ENCODE measurements at regions not wholly inside any gene's neighbourhood (a gene's known extent, or its start where the extent isn't known, plus 50 kb on each side); places are given as distances from the start of the nearest gene placed in this dataset.
"Not testable (repeated sequence)": the region's sequence is repeated elsewhere in the genome, so short reads cannot be mapped to it uniquely, and the experiment has no call there.

- DNase-seq (ENCODE audit: low read depth in 2 of 2) = peak in 1 of 2 donors; percentile 27
These were observed 1218.8 kb downstream of the TMEM121 start for GRCh38 chr14:106745016-106745767.

GRCh38 chr14:106750089-106750488 is 1223.7 kb downstream of the TMEM121 start:
- DNase-seq (ENCODE audit: low read depth in 2 of 2) = not testable (repeated sequence)

GRCh38 chr14:106753751-106754150 is 1227.4 kb downstream of the TMEM121 start:
- DNase-seq (ENCODE audit: low read depth in 2 of 2) = not testable (repeated sequence)

GRCh38 chr14:106757444-106757843 is 1231.1 kb downstream of the TMEM121 start:
- not testable (repeated sequence) for DNase-seq (ENCODE audit: low read depth in 2 of 2)

GRCh38 chr14:106761886-106762816 is 1235.8 kb downstream of the TMEM121 start:
- not testable (repeated sequence) for DNase-seq (ENCODE audit: low read depth in 2 of 2)

- not testable (repeated sequence) for DNase-seq (ENCODE audit: low read depth in 2 of 2)
These were observed 1238.6 kb downstream of the TMEM121 start for GRCh38 chr14:106764968-106765369.

GRCh38 chr14:106766145-106766544 is 1239.8 kb downstream of the TMEM121 start:
- no peak for DNase-seq (ENCODE audit: low read depth in 2 of 2)

- peak; percentile 46 to 51 for DNase-seq (ENCODE audit: low read depth in 2 of 2)
These were observed 1240.3 kb downstream of the TMEM121 start for GRCh38 chr14:106766551-106767277.

- DNase-seq (ENCODE audit: low read depth in 2 of 2) = not testable (repeated sequence)
These were observed 1241.8 kb downstream of the TMEM121 start for GRCh38 chr14:106768230-106768629.

GRCh38 chr14:106768972-106769700 is 1242.8 kb downstream of the TMEM121 start:
- DNase-seq (ENCODE audit: low read depth in 2 of 2) = not testable (repeated sequence)

GRCh38 chr14:106770158-106770672 is 1243.8 kb downstream of the TMEM121 start:
- not testable (repeated sequence) for DNase-seq (ENCODE audit: low read depth in 2 of 2)

- DNase-seq (ENCODE audit: low read depth in 2 of 2) = peak; percentile 77 to 81
These were observed 1248.6 kb downstream of the TMEM121 start for GRCh38 chr14:106774889-106775480.

- DNase-seq (ENCODE audit: low read depth in 2 of 2) = no peak
These were observed 1250.1 kb downstream of the TMEM121 start for GRCh38 chr14:106776395-106776983.

- no peak for DNase-seq (ENCODE audit: low read depth in 2 of 2)
These were observed 1252.6 kb downstream of the TMEM121 start for GRCh38 chr14:106778986-106779385.

- no peak for DNase-seq (ENCODE audit: low read depth in 2 of 2)
These were observed 1260.3 kb downstream of the TMEM121 start for GRCh38 chr14:106786697-106787096.

GRCh38 chr14:106787626-106788025 is 1261.2 kb downstream of the TMEM121 start:
- DNase-seq (ENCODE audit: low read depth in 2 of 2) = no peak

- no peak for DNase-seq (ENCODE audit: low read depth in 2 of 2)
These were observed 1262.2 kb downstream of the TMEM121 start for GRCh38 chr14:106788534-106788933.

GRCh38 chr14:106789318-106789717 is 1262.9 kb downstream of the TMEM121 start:
- no peak for DNase-seq (ENCODE audit: low read depth in 2 of 2)

- peak; percentile 61 to 68 for DNase-seq (ENCODE audit: low read depth in 2 of 2)
These were observed 1264.0 kb downstream of the TMEM121 start for GRCh38 chr14:106790189-106791036.
